ENCODE measurements at regions not wholly inside any gene's neighbourhood (a gene's known extent, or its start where the extent isn't known, plus 50 kb on each side); places are given as distances from the start of the nearest gene placed in this dataset.

- Histone ChIP-seq H3K36me3 (no peaks in the 10 kb centered on the region), H3K27me3 (no peaks in the 10 kb centered on the region), H3K9me3 (no peaks in the 10 kb centered on the region; the same call in 1 of the 2 replicates), H3K4me3 (ENCODE audit: low read depth, low read length) (no peak overlapping the region), H3K4me1 (peaks cover 14% of the 10 kb centered on the region)
- TF ChIP-seq CTCF (IDR thresholded peaks at IDR 0.05; ENCODE audit: low read depth, low read length): no peak
- DNase-seq: peak; percentile 16
Observed at GRCh38 chr16:73350707-73351452, 303.0 kb upstream of the ZFHX3 start.

GRCh38 chr16:73347500-73348375 lies 299.8 kb upstream of the ZFHX3 start:
- DNase-seq: no peak
- no peaks in the 10 kb centered on the region for H3K36me3 ChIP-seq
- H3K9me3 ChIP-seq: no peaks in the 10 kb centered on the region; the same call in 1 of the 2 replicates
- no peak for TF ChIP-seq CTCF (IDR thresholded peaks at IDR 0.05; ENCODE audit: low read depth, low read length)
- no peaks in the 10 kb centered on the region for H3K27me3 ChIP-seq
- peaks cover 14% of the 10 kb centered on the region for H3K4me1 ChIP-seq
- no peak overlapping the region for H3K4me3 ChIP-seq (ENCODE audit: low read depth, low read length)

GRCh38 chr16:73339821-73340220 lies 291.9 kb upstream of the ZFHX3 start:
- Histone ChIP-seq H3K4me1 (peaks cover 3% of the 10 kb centered on the region; the same call in 1 of the 2 replicates), H3K27me3 (no peaks in the 10 kb centered on the region), H3K36me3 (no peaks in the 10 kb centered on the region), H3K9me3 (no peaks in the 10 kb centered on the region), H3K4me3 (ENCODE audit: low read depth, low read length) (no peak overlapping the region)
- no peak for TF ChIP-seq CTCF (IDR thresholded peaks at IDR 0.05; ENCODE audit: low read depth, low read length)
- DNase-seq: no peak

GRCh38 chr16:73337373-73338296 lies 289.7 kb upstream of the ZFHX3 start:
- H3K9me3 ChIP-seq: no peaks in the 10 kb centered on the region

More at GRCh38 chr16:73337373-73338296, 289.7 kb upstream of the ZFHX3 start:
- no peak for TF ChIP-seq CTCF (IDR thresholded peaks at IDR 0.05; ENCODE audit: low read depth, low read length)
- H3K4me1 ChIP-seq: peaks cover 3% of the 10 kb centered on the region; the same call in 1 of the 2 replicates
- no peak for DNase-seq
- H3K4me3 ChIP-seq (ENCODE audit: low read depth, low read length): no peak overlapping the region
- H3K36me3 ChIP-seq: no peaks in the 10 kb centered on the region
- H3K27me3 ChIP-seq: no peaks in the 10 kb centered on the region
